H1 (cell line): ENCODE measurements at regions not wholly inside any gene's neighbourhood (a gene's known extent, or its start where the extent isn't known, plus 50 kb on each side); places are given as distances from the start of the nearest gene placed in this dataset.

ENCODE experiments used
- CREB1 ChIP-seq: IDR thresholded peaks from 2 replicates; pipeline ENCODE4 v1.6.1; 2012; ENCODE audit warnings: inconsistent platforms
- HDAC2 ChIP-seq, 2 experiments: fragments of 300-600 bp in 1 of 2; sonication (generic) in 1 of 2; IDR thresholded peaks; 2 replicates each; pipeline ENCODE4 v1.6.1; 2011 to 2012; ENCODE audit warnings: low read depth in 2 of 2, low read length in 2 of 2, mild to moderate bottlenecking in 2 of 2, moderate library complexity in 2 of 2, borderline replicate concordance in 1 of 2, inconsistent platforms in 1 of 2
- TF ChIP-seq, protein P1 (sequence below): IDR thresholded peaks from 2 replicates; pipeline ENCODE4 v1.6.1; 2011; ENCODE audit warnings: low read depth, mild to moderate bottlenecking, low read length; ENCODE audit not compliant: insufficient read depth
- TF ChIP-seq, protein P2 (sequence below), 3 experiments: IDR thresholded peaks; 1 replicate in 2 of 3; 2 replicates in 1 of 3; pipeline versions ENCODE4 v1.5.1 to v1.6.1; 2011; ENCODE audit warnings: low read length in 3 of 3, mild to moderate bottlenecking in 3 of 3, inconsistent platforms in 2 of 3, low read depth in 1 of 3, moderate library complexity in 1 of 3; ENCODE audit not compliant: insufficient read depth in 1 of 3; ENCODE audit errors: control extremely low read depth in 1 of 3

DNA sequence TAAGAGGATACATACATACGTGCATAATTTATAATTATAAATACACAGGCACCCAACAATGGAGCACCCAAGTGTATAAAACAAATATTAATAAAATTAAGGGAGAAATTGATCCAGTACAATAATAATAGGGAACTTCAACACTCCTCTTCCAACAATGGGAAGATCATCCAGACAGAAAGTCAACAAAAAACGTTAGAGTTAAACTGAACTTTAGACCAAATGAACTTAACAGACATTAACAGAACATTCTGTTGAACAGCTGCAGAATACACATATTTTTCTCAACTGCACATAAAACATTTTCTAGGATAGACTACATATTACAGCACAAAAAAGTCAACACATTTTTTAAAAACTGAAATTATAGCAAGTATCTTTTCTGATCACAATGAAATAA lies 339.7 kb downstream of the CGGBP1 start:
- TF ChIP-seq, protein P1, sequence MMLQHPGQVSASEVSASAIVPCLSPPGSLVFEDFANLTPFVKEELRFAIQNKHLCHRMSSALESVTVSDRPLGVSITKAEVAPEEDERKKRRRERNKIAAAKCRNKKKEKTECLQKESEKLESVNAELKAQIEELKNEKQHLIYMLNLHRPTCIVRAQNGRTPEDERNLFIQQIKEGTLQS = no peak
- TF ChIP-seq HDAC2 (IDR thresholded peaks at IDR 0.05; ENCODE audit: borderline replicate concordance in 1 of 2, low read depth in 2 of 2, low read length in 2 of 2) (no peak), CREB1 (no peak)
- TF ChIP-seq, protein P2, sequence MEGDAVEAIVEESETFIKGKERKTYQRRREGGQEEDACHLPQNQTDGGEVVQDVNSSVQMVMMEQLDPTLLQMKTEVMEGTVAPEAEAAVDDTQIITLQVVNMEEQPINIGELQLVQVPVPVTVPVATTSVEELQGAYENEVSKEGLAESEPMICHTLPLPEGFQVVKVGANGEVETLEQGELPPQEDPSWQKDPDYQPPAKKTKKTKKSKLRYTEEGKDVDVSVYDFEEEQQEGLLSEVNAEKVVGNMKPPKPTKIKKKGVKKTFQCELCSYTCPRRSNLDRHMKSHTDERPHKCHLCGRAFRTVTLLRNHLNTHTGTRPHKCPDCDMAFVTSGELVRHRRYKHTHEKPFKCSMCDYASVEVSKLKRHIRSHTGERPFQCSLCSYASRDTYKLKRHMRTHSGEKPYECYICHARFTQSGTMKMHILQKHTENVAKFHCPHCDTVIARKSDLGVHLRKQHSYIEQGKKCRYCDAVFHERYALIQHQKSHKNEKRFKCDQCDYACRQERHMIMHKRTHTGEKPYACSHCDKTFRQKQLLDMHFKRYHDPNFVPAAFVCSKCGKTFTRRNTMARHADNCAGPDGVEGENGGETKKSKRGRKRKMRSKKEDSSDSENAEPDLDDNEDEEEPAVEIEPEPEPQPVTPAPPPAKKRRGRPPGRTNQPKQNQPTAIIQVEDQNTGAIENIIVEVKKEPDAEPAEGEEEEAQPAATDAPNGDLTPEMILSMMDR (IDR thresholded peaks at IDR 0.05; ENCODE audit: control extremely low read depth in 1 of 3, insufficient read depth in 1 of 3, low read depth in 1 of 3, low read length in 3 of 3) = no peak
